ENCODE measurements at regions not wholly inside any gene's neighbourhood (a gene's known extent, or its start where the extent isn't known, plus 50 kb on each side); places are given as distances from the start of the nearest gene placed in this dataset.

DNA sequence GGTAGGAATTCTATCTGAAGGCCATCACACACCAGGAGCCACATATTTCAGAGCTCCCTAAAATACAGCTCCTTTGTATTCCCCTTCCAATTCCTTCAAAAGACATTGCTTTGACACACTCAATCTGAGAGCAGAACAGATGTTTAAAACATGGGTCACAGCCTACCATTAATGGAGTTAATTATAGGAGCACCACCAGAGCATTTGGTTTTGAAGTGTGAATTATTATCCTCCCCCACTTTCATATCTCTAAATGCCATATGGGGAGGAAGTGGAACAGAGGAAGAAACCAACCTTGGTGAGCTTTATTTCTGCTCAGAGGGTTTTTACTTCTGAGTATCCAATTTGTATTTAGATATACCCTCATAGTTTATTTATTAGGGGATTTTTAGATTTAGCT, 50.7 kb upstream of the TNFRSF21 start:
- no peaks in the 10 kb centered on the region for H3K36me3 ChIP-seq
- no peaks in the 10 kb centered on the region for H3K27me3 ChIP-seq
- intact Hi-C loops (cut with DNase I), result no loop called here
- no peaks in the 10 kb centered on the region for H3K9me3 ChIP-seq
- TF ChIP-seq POLR2A (IDR thresholded peaks at IDR 0.05) (no peak), EP300 (IDR thresholded peaks at IDR 0.05) (no peak), POLR2AphosphoS5 (IDR thresholded peaks at IDR 0.05) (no peak)
- TF ChIP-seq, protein P1, sequence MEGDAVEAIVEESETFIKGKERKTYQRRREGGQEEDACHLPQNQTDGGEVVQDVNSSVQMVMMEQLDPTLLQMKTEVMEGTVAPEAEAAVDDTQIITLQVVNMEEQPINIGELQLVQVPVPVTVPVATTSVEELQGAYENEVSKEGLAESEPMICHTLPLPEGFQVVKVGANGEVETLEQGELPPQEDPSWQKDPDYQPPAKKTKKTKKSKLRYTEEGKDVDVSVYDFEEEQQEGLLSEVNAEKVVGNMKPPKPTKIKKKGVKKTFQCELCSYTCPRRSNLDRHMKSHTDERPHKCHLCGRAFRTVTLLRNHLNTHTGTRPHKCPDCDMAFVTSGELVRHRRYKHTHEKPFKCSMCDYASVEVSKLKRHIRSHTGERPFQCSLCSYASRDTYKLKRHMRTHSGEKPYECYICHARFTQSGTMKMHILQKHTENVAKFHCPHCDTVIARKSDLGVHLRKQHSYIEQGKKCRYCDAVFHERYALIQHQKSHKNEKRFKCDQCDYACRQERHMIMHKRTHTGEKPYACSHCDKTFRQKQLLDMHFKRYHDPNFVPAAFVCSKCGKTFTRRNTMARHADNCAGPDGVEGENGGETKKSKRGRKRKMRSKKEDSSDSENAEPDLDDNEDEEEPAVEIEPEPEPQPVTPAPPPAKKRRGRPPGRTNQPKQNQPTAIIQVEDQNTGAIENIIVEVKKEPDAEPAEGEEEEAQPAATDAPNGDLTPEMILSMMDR (IDR thresholded peaks at IDR 0.05), result no peak
- no peak overlapping the region for H3K27ac ChIP-seq
- H3K4me1 ChIP-seq, result no peaks in the 10 kb centered on the region
- DNase-seq, result no peak
- no peak overlapping the region for H3K4me3 ChIP-seq

DNA sequence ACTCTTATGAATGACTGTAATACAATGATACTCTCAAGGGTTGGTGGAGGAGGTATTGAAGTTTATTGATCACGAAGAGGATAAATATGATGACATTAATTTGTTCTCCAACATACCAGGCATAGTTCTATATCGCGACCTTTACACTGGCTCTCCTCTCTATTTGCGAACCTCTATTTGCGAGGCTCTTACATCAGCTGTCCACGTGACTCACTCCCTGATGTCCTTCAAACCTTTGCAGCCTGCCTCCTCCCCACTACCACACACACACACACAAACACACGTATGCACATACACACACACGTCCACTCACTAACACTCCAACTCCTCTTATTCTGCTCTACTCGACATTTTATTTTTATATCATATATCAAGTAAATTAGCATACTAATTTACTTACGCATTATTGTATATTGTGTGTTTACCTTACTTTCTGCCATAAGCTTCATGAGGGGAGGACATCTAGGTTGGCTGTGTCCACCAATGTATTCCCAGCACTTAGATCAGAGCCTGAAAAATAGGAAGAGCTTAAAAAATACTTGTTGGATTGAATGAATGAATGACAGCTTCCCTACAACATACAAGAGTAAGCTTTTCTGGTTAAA, 53.3 kb upstream of the TNFRSF21 start:
- Histone ChIP-seq H3K4me1 (no peaks in the 10 kb centered on the region), H3K9me3 (no peaks in the 10 kb centered on the region), H3K4me3 (no peak overlapping the region), H3K36me3 (no peaks in the 10 kb centered on the region), H3K27ac (no peak overlapping the region), H3K27me3 (no peaks in the 10 kb centered on the region)
- DNase-seq, result no peak
- intact Hi-C loops (cut with DNase I), result no loop called here
- 88 to 89% methylated on average over 10 of the region's 10 CpGs for WGBS, 2 donors
- TF ChIP-seq POLR2A (IDR thresholded peaks at IDR 0.05) (no peak), POLR2AphosphoS5 (IDR thresholded peaks at IDR 0.05) (no peak), EP300 (IDR thresholded peaks at IDR 0.05) (no peak)
- TF ChIP-seq, protein P1 (IDR thresholded peaks at IDR 0.05), result no peak

- DNase-seq, result no peak
- Histone ChIP-seq H3K27ac (no peak overlapping the region), H3K27me3 (no peaks in the 10 kb centered on the region), H3K4me3 (no peak overlapping the region), H3K36me3 (no peaks in the 10 kb centered on the region), H3K4me1 (no peaks in the 10 kb centered on the region), H3K9me3 (no peaks in the 10 kb centered on the region)
- TF ChIP-seq EP300 (IDR thresholded peaks at IDR 0.05) (no peak), POLR2A (IDR thresholded peaks at IDR 0.05) (no peak), POLR2AphosphoS5 (IDR thresholded peaks at IDR 0.05) (no peak)
- TF ChIP-seq, protein P1 (IDR thresholded peaks at IDR 0.05), result no peak
- intact Hi-C loops (cut with DNase I), result no loop called here
Observed at GRCh38 chr6:47363736-47364135, 54.0 kb upstream of the TNFRSF21 start.

GRCh38 chr6:47366335-47366890, 56.7 kb upstream of the TNFRSF21 start:
- Histone ChIP-seq H3K9me3 (no peaks in the 10 kb centered on the region), H3K36me3 (no peaks in the 10 kb centered on the region), H3K27ac (no peak overlapping the region), H3K27me3 (no peaks in the 10 kb centered on the region), H3K4me3 (no peak overlapping the region), H3K4me1 (no peaks in the 10 kb centered on the region)
- TF ChIP-seq EP300 (IDR thresholded peaks at IDR 0.05) (no peak), POLR2A (IDR thresholded peaks at IDR 0.05) (no peak), POLR2AphosphoS5 (IDR thresholded peaks at IDR 0.05) (no peak)
- TF ChIP-seq, protein P1 (IDR thresholded peaks at IDR 0.05), result no peak
- intact Hi-C loops (cut with DNase I), result no loop called here
- no peak for DNase-seq
- 65 to 92% methylated on average over 2 of the region's 2 CpGs for WGBS, 2 donors

Measured in sigmoid colon (tissue), 6 donors.